ELF-1 (cell line): ENCODE measurements at regions not wholly inside any gene's neighbourhood (a gene's known extent, or its start where the extent isn't known, plus 50 kb on each side); places are given as distances from the start of the nearest gene placed in this dataset.
A peak's percentile ranks its signal among the peaks of the same experiment; 100 is the strongest.

Experiments
- DNase-seq: peaks from one replicate; pipeline ENCODE4 v3.0.0-alpha.2; 2016; ENCODE audit warnings: low read depth, low spot score

DNA sequence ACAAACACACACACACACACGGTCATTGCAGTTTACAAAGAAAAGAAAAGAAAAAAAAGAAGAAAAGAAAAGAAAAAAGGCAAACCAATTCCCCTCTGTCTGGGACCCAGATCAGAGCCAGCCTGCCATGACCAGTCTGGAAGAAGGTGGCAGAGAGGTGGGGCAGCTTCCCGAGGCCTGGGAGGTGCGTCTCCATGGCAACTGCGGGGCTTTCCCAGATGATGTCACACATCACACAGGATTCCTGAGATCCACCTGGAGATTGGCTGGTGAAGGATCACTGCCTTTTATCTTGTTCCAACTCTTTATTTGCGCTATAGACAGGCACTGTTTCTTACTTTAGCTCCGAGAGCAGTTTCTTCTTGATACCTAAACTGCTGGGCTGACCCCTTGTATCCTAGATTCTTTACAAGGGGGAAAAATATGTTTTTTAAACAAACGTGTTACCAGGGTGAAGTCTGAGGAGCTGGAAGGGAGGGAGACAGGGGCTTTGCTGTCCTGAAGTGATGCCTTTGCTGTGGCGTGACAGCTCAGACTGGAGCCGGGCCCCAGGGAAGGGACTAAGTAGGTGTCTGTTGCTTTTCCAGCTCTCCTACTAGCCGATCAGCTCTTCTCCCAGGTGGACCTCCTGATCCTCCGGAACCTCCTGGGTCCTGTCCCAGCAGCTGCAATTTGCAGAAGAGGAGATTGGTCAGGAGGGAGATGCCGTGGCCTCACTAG, 298.5 kb downstream of the KLF6 start:
- peak; percentile 92 for DNase-seq

DNA sequence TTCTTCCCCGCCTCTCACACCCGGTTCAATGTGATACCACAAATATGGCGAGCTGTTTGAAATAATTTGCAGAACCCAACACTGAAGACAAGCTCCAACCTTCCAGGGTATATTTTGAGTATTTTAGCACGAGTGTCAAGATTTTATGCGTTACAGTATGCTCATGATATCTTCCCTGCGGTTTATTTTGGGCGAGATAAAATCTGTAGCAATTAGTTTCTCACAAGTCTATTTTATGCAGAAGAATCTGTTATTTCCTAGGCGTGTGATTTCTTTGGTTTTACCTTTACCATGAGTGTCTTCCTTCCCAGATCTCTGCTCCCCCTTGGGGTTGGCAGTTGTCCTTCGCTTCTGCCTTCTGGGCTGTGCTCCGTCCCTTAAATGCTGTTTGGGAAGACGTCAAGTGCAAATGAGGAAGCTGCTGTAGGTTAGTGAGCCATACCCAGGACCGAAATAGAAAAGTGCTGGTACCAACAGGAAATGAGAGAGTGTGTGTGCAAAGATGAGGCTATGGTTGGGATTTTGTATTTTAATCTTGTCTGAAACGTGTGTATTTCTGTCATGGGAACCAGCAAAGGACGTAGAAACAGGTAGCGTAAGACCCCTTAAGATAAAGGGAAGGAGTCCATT, 299.8 kb downstream of the KLF6 start:
- no peak for DNase-seq

DNA sequence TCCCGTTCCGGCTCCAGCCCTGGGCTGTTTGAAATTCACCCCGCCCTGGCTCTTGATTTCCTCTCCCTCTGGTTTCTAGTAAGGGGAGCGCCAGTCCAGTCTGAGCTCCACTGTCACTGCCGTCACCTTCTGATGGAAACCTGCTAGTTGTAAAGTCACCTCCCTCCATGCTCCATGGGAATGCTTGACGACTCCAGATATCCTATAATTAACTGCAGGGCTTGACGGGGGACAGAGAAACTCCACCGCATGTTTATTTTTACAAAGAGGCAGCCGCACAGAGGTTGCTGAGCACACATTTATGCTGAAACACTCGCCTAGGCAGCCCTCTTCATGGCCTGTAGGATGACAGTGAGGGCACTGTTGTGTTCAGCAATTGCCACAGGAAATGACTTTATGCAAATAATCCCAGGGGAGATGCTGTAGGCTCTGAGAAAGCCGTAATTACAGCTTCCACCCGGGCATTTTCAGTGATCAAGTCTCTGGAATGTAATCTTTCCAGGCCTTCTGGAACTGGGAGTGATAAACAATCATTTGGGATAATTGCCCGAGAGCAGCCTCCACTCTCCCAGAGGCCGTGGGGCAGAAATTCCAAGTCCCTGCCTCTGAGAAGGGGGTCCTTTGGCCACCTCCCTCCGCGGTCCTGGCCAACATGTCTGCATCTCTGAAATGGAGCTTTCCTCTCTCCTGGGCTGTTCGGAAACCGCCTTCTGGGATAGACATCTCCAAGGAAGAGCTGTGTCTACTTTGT, 300.5 kb downstream of the KLF6 start:
- DNase-seq: peak; percentile 86

DNA sequence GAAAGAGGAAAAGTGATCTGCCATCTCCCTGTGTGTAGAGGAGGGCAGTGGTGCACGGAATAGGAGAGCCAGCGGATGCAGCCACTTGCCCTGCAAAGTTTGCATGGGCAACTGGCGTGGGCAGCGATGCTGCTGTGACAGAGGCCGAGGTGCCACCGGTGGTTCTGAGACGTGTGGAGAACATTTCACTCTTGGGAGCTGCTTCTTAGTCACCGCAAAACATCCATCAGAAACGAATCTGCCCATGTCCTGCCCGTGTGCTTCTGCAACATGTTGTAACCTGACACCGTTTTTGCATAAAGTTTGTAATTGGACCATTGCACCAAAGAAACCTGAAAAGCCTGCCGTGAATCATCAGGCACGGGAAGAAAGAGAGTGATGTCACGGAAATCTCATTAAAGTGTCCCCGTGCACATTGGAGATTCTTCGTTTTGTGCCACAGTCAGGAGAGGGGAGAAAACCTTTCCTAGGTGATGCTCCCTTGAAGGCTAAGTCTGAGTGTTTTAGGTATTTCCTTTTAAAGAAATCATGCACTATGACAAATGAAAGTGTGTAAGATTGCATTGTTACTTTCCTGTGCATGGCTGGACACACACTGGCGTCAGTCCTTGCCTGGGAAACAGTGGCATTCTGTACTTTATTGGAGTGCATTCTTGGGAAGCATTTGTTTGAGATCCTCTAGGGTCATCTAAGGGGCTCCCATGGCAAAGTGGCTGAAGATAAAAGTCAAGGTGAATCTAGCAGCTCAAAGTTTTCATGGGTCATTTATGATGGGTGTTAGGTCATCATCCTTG, 302.6 kb downstream of the KLF6 start:
- peak; percentile 88 for DNase-seq

DNA sequence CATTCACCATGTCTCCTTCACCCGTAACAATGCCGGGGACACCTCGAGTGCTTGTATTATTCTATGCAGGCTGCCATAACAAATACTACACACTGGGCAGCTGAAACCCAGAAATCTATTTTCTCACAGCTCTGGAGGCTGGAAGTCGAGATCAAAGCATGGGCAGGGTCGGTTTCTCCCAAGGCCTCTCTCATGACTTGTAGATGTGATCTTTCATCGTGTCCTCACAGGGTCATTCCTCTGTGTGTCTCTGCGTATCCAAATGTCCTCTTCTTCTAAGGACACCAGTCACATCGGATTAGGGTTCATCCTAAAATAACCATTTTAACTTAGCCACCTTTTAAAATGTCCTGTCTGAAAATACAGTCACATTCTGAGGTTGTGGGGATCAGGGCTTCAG, 303.5 kb downstream of the KLF6 start:
- DNase-seq: no peak

DNA sequence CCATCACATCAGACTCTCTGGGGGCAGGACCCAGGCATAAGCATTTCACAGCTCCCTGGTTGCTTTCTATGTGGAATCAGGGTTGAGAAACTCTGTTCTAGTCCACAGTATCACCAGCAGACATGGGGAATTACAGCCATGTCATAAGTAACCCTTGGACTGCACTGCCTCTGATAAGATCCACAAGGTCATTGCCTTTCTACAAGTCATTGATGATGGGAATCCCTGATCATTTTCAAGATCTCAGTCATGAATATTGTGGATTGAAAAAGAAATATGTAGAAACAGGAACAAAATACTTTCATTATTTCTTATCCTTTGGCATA, 304.1 kb downstream of the KLF6 start:
- DNase-seq: no peak

DNA sequence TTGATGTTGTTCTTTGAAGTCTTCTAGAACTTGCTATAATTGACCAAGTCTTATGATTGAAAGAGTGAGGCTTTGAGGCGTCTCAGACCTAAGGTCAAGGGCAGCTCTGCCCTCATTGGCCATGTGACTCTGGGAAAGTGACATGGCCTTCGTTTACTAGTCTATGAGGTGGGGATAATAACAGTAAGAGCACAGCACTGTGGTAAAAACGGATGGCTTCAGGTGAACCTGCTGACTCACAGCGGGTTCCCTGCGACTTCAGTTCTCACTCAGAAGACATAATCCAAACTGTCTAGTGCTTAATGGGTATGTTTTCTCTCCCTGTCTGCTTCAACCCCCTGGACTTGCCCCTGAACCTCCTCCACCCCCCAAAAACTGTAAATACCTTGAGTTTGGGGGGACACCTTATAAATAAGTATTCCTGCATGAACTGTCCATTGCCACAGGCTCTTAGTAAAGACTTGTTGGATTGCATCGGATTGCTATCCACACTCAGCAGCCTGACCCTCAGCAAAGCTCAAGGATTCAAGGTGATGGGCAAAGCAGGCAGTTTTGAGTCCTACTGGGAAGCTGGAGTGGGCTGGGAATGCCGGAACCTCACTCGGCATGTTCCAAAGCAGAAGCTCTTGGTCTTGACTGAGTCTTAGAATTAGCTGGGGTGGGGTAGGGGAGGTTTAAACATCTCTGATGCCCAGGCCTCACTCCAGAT, 304.6 kb downstream of the KLF6 start:
- DNase-seq: no peak

DNA sequence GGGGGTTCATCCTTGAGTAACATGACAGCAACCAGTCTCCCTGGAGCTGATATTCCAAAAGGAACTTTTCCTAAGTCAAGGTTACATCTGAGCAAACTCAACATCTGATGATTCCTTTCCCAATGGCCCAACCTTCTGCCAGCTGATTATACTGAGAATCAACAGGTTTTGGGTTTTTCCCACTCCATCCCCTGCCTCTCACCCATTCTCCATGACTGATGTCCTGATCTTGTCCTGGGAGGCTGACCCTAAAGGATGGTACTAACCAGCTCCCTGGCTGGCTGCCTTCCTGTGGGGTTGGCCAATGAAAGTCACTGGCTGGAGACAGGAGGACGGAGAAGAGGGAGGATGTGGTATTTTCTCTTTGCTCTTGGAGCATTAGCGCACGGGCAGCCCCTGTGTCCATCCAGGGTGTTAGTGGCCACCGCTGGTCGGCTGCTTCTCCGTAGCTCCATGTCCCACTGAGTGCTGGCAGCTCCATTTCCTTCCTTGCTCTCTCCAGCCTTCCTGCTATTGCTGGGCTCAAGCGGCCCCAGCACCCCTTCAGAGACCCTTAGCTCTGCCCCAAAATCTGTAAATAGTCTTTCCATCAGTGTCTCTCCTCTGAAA, 306.2 kb upstream of the PITRM1 start:
- no peak for DNase-seq

DNA sequence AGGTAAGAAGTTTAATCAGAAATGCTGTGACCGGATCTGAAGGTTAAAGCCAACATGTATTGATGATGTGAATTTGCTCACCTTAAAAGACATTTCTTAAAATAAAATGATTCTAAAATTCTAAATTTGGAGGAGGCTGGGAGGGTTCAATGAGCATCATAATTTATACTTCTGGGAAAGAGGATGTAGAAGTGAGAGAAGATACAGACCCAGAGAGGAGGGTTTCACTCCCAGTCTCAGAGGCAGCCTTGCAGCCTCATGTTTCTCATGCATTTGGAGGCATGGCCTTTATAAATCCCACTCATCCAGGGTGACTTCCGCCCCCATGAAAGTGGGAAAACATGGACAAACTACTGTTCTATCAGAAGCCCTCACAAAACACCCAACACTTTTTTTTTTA, 305.6 kb upstream of the PITRM1 start:
- no peak for DNase-seq

DNA sequence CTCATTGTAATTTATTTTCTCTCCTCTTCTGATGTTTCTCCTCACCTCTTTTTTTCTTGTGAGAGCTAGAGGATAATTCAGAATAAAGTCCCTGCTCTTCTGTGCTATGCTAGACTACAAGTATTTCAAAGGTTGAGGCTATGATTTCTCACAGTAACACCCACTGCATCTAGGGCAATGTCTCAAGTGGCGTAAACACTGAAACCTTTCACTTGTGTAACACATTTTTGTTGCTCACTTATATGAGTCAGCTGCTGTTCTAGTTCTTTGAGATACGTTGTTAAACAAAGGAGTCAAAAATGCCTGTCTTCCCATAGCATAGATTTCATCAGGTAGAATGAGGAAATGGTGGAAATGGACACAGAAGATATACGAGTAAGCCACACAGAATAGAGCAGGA, 305.1 kb upstream of the PITRM1 start:
- DNase-seq: no peak

DNA sequence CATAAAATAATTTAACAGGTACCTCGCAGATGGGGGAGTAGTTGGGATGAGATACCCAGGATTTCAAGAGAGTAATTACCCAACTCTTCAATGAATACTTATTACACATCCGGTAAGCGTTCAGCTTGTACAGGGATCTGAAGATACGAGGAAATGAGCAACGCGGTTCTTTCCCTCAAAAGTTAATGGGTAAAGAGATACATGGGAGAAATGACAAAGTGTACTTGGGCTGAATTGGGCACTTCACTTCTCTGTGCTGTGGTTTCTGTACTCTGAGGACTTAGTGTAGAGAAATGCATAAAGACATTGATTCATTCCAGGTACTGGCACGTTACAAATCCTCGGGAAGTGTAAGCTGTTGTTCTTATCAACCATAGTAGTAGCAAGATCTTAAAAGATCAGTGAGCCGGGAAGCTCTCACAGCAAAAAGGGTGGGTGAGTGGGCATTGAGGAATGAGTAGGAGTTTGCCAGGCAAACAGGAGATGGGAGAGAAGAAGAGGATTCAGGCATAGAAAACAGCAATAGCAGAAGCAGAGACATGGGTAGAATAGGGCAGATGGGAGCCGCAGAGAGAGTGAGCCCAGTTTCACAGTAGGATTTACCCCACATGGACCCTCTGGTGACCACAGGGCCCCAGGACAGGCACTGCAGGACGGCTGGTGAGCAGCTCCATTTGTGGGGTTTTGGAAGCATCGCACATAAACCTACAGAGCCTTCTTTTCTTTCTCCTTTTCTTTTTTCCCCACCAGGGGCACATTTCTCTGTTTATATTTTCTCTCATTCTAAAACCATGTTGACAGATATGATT, 304.3 kb upstream of the PITRM1 start:
- DNase-seq: no peak

DNA sequence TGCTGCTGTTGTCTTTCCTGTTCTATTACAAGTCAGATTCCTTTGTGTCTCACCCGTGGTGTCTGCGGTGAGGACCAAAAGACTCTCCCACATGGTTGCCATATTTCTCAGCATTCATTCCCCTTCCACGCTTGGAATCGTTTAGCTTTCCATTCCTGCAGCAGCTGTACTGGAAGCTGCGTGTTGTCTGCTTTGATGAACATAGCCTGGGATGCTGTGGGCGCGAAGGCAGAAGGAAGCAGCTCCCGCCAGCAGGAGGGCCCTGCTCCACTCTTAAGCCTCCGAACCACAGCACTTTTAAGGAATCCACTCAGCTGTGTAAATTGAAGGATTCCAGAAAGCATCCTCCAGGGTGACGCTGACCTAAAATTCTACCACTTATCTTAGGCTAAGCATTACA, 303.6 kb upstream of the PITRM1 start:
- no peak for DNase-seq

DNA sequence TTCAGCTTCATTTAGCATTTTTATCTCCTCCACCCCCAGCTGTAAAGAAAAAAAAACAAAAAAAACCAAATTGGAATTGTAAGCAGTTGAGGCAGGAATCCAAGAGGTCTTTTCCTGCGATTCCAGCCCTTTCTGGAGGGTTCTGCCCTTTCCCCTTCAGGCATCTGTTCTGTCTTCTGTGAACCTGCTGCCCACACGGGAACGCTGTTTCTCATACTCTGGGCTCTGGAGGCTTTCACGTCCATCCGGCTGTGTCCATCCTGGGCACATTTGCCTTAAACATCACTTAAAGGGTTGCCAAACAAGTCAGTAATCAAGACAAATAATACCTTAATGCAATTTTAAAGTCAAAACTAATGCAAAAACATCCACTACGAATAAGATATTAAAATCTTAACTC, 302.8 kb upstream of the PITRM1 start:
- DNase-seq: no peak

DNA sequence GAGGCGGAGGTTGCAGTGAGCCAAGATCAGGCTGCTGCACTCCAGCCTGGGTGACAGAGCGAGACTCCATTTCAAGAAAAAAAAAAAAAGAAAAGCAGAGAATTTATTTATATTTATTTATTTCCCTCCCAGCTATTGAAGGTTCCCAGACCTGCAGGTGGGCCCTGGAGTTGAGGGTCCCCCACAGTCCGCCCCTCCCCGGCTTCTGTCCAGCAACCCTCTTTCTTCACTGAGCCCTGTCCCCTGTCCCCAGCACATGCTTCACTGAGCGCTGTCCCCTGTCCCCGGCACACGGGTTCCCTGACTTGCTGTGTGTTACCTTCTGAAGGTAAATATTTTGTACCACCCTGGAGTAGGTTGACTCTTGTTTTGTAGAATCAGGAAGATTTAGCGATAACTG, 301.7 kb upstream of the PITRM1 start:
- no peak for DNase-seq

DNA sequence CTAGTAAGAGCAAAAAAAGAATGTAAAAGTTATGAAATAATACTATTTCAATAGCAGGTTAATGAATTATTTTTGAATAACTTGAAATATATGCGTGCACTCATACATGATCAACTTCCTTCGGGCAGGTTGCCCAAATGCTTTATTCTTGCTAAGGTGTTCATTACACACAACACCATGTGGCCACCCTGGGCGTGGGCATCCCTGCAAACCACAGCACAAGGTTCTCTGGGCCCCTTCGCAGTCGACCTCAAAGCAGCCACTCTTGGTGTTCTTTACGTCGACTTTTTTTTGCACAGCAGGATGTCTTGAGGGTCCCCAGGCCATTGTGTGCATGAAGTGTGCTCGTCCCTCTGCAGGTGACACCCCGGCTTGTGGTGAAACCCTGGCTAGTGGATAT, 300.7 kb upstream of the PITRM1 start:
- no peak for DNase-seq

DNA sequence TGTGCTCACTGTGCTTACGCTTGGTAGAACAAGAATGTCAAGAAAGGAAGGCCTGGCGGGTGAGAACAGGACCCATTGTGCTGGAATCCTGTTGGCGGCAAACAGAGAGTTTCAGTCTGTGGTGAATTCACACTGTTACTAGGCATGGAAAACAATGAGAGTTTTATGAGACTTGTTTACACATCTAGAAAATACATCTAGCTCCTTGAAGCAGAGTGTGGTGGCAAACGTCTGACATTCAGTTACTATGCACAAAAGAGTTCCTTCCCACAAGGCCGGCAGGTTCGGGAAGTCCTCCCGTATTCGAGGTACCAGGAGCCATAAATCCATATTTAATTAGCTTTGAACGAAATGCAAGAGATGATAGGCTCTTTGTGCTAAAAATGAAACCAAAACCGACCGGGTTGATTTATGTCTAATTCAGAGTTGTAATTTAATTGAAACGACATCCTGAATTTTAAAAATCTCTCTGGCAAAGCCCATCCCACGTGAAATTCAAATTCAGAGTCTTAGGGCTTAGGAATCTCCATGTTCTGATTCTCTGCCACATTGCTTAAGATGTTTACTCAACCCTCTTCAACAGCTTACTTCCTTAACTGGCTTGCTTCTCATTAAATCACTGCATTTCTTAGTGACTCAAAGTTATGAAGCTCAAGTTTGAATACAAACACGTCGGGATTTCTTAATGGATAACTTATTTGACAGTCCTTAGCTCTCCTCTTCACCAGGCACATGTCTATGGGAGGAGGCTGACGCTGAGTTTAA, 299.9 kb upstream of the PITRM1 start:
- DNase-seq: no peak

DNA sequence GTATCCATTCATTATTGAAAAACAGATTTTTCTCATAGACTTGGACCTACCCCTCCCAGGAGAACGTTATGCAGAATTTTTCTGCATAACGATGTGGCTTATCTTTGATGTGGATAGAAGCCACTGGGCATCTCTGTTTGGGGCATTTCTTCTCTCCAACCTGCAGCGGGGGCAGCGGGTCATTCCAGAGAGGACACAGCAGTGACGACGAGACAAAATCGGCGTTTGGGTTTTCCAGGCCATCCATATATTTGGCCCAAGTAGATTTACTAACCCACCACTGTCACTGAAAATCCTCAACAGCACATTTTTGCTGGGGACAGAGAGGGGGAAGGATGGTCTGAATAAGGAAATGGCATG, 299.3 kb upstream of the PITRM1 start:
- DNase-seq: no peak

DNA sequence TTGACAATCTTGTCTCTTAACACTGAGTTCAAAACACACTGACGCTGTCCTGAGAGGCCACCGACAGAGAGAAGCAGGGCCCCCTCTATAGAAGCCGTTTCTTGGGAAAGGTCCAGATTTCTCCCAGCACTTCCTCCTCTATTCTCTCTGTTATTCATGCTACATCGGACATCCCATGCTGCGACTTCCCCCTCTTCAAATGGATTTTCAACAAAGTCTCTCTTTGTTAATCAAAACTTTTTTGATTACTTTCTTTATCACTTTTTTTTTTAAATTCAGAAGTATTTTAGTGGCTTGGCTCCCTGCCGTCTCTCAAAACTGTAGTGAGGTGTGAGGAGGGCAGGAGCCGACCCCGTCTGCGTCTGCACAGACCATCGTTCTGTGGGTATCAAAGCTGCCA, 298.9 kb upstream of the PITRM1 start:
- no peak for DNase-seq

DNA sequence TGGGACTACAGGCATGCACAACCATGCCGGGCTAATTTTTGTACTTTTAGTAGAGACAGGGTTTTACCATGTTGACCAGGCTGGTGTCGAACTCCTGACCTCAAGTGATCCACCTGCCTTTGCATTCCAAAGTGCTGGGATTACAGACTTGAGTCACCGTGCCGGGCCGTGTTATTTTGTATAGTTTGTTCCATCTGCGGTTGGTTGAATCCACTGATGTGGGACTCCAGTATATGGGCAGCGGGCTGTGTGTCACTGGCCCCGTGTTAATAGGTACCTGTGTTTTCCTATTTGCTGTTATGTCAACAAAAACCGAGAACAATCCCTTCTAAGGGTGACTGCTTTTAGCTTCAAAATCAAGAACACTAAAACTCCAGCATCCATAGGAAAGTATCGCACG, 297.6 kb upstream of the PITRM1 start:
- DNase-seq: no peak

DNA sequence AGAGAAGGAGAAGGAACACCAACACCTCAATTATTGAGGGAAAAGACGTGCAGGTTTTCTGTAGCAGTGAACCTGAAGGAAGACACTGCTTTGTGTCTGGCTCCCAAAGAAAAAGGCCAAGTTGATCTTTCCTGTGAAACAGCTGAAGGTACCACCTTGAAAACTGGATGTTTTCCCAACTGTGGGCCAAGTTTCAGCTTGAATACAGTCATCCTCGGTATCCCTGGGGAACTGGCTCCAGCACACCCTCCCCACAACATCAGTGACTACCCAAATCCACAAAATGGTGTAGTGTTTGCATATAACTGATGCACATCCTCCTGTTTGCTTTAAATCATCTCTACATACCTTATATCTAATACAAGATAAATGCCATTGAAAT, 297.0 kb upstream of the PITRM1 start:
- no peak for DNase-seq
